Hepatocyte (in vitro differentiated cells): ENCODE measurements at regions not wholly inside any gene's neighbourhood (a gene's known extent, or its start where the extent isn't known, plus 50 kb on each side); places are given as distances from the start of the nearest gene placed in this dataset.

Experiments used
- DNase-seq: peaks from one replicate; pipeline ENCODE4 v3.0.0-alpha.2; 2016; ENCODE audit warnings: low spot score
- H2AFZ ChIP-seq: fragments of 200-600 bp; sonication (generic); 2 replicates; pipeline ENCODE4 v1.6.0; 2016; ENCODE audit warnings: antibody characterized with exemption, mild to moderate bottlenecking
- H3K27ac ChIP-seq: fragments of 200-600 bp; sonication (generic); 2 replicates; pipeline ENCODE4 v1.5.1; 2016; ENCODE audit warnings: mild to moderate bottlenecking
- H3K27me3 ChIP-seq: fragments of 200-600 bp; sonication (generic); 2 replicates; pipeline ENCODE4 v1.6.1; 2016
- H3K36me3 ChIP-seq: fragments of 200-600 bp; sonication (generic); replicated peaks from 2 replicates; pipeline ENCODE4 v1.5.1; 2016; ENCODE audit warnings: low read depth; ENCODE audit not compliant: insufficient read depth
- H3K4me1 ChIP-seq: fragments of 200-600 bp; sonication (generic); 2 replicates; pipeline ENCODE4 v1.5.1; 2016; ENCODE audit warnings: mild to moderate bottlenecking, moderate library complexity; ENCODE audit not compliant: insufficient read depth
- H3K4me2 ChIP-seq: fragments of 200-600 bp; sonication (generic); 2 replicates; pipeline ENCODE4 v1.6.0; 2016
- H3K4me3 ChIP-seq: fragments of 200-600 bp; sonication (generic); 2 replicates; pipeline ENCODE4 v1.5.1; 2016; ENCODE audit warnings: mild to moderate bottlenecking
- H3K79me2 ChIP-seq: fragments of 200-600 bp; sonication (generic); 2 replicates; pipeline ENCODE4 v1.6.0; 2017; ENCODE audit warnings: mild to moderate bottlenecking
- H3K9me2 ChIP-seq: fragments of 200-600 bp; sonication (generic); replicated peaks from 2 replicates; pipeline ENCODE4 v1.6.0; 2017; ENCODE audit warnings: mild to moderate bottlenecking; ENCODE audit not compliant: insufficient read depth
- H3K9me3 ChIP-seq: fragments of 200-600 bp; sonication (generic); 2 replicates; pipeline ENCODE4 v1.5.1; 2016; ENCODE audit warnings: low read depth, mild to moderate bottlenecking
- H4K20me1 ChIP-seq: fragments of 200-600 bp; sonication (generic); 2 replicates; pipeline ENCODE4 v1.6.0; 2016; ENCODE audit warnings: mild to moderate bottlenecking; ENCODE audit not compliant: insufficient read depth, poor library complexity, severe bottlenecking
- EZH2 ChIP-seq: fragments of 200-600 bp; sonication (generic); IDR thresholded peaks from 2 replicates; pipeline ENCODE4 v1.6.1; 2016; ENCODE audit warnings: antibody characterized with exemption, mild to moderate bottlenecking, borderline replicate concordance
- EZH2phosphoT487 ChIP-seq: fragments of 200-600 bp; sonication (generic); IDR thresholded peaks from one replicate; pipeline ENCODE4 v1.6.1; 2018; ENCODE audit warnings: antibody characterized with exemption, mild to moderate bottlenecking, low read depth, moderate library complexity; ENCODE audit not compliant: unreplicated experiment, severe bottlenecking
- WGBS: methylation state at CpG from one replicate; pipeline ENCODE4 v1.1.6; 2016; ENCODE audit warnings: low lambda C conversion rate; ENCODE audit errors: missing lambda C conversion rate; 5-methylcytosine and 5-hydroxymethylcytosine counted together
- TF ChIP-seq, protein P1 (sequence below): fragments of 200-600 bp; sonication (generic); IDR thresholded peaks from 2 replicates; pipeline ENCODE4 v1.5.1; 2016; ENCODE audit warnings: antibody characterized with exemption, mild to moderate bottlenecking; ENCODE audit not compliant: poor library complexity

DNA sequence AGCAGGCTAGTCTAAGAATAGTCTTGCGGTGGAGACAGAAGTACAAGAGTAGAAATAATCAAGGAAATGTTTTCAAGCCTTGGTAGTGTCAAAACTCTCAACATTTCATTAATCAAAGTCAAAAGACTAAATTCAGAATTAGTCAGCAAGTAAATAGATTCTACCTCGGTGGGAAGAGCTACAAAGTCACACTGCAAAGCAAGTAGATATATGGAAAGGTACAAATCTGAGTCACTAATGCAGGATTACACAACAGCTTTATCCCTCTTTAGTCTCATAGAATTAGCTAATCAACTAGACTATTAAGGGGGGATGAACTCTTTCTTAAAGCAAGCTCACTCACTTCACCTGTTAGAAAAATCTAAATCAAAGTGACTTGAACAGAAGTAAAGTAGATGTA is 568.7 kb upstream of the CNTNAP5 start:
- WGBS, result 91% methylated on average over 2 of the region's 2 CpGs
- H3K4me2 ChIP-seq, result no peak overlapping the region

DNA sequence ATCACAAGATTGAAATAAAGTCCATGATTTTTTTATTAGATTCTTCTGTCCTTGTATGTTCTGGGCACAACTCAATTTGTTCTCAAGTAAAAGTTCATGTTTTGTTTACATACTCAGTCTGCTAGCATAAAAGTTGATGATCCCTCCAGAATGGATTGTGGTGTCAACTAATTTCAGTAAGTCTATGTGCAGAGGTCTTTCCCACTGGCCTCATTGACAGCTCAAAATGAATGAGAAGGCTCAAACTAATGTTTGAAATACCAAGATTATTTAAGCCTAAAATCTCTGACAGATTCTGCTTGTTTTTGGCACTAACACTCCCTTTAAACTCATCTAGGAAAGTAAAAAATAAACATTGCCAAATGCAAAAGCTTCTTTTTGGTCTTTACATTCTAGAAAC is 561.2 kb upstream of the CNTNAP5 start:
- TF ChIP-seq, protein P1, sequence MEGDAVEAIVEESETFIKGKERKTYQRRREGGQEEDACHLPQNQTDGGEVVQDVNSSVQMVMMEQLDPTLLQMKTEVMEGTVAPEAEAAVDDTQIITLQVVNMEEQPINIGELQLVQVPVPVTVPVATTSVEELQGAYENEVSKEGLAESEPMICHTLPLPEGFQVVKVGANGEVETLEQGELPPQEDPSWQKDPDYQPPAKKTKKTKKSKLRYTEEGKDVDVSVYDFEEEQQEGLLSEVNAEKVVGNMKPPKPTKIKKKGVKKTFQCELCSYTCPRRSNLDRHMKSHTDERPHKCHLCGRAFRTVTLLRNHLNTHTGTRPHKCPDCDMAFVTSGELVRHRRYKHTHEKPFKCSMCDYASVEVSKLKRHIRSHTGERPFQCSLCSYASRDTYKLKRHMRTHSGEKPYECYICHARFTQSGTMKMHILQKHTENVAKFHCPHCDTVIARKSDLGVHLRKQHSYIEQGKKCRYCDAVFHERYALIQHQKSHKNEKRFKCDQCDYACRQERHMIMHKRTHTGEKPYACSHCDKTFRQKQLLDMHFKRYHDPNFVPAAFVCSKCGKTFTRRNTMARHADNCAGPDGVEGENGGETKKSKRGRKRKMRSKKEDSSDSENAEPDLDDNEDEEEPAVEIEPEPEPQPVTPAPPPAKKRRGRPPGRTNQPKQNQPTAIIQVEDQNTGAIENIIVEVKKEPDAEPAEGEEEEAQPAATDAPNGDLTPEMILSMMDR, result no peak

More for the DNA sequence above, 568.7 kb upstream of the CNTNAP5 start:
- TF ChIP-seq, protein P1, result no peak
- no peak for TF ChIP-seq EZH2phosphoT487
- TF ChIP-seq EZH2, result no peak
- H2AFZ ChIP-seq, result no peak overlapping the region
- H3K4me1 ChIP-seq, result no peaks in the 10 kb centered on the region
- H3K27ac ChIP-seq, result no peak overlapping the region
- DNase-seq, result no peak
- H3K9me2 ChIP-seq, result no peaks in the 10 kb centered on the region
- no peaks in the 10 kb centered on the region for H3K36me3 ChIP-seq
- no peaks in the 10 kb centered on the region for H4K20me1 ChIP-seq
- no peaks in the 10 kb centered on the region for H3K27me3 ChIP-seq
- H3K79me2 ChIP-seq, result no peaks in the 10 kb centered on the region
- no peaks in the 10 kb centered on the region for H3K9me3 ChIP-seq
- H3K4me3 ChIP-seq, result no peak overlapping the region

DNA sequence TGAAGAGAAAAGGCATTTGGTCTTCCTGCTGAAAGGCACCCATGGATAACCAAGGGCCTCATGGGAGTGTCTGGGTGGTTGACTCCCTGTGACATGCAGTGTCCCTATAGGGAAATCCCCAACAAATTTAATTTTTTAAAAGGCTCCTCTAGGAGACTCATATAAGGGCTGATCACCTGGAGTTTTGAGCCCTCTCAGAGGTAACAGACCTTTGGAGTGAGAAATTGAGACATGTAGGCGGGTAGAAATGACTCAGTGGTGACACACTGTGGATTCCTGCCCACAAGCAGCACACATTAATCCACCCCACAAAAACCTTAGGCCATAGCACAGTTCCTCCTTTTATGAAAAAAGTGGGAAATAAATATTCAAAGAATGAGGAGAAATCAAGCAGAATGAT is 557.0 kb upstream of the CNTNAP5 start:
- Histone ChIP-seq H3K27ac (no peak overlapping the region), H3K36me3 (no peaks in the 10 kb centered on the region), H3K9me2 (no peaks in the 10 kb centered on the region), H3K79me2 (no peaks in the 10 kb centered on the region), H3K4me2 (no peak overlapping the region), H3K27me3 (no peaks in the 10 kb centered on the region), H3K9me3 (no peaks in the 10 kb centered on the region), H3K4me1 (no peaks in the 10 kb centered on the region), H4K20me1 (no peaks in the 10 kb centered on the region), H2AFZ (no peak overlapping the region), H3K4me3 (no peak overlapping the region)
- 0% methylated on average over 1 of the region's 1 CpG for WGBS
- TF ChIP-seq EZH2 (no peak), EZH2phosphoT487 (no peak)
- DNase-seq, result no peak

More for the DNA sequence above, 561.2 kb upstream of the CNTNAP5 start:
- H3K27me3 ChIP-seq, result no peaks in the 10 kb centered on the region
- H3K79me2 ChIP-seq, result no peaks in the 10 kb centered on the region
- H3K36me3 ChIP-seq, result no peaks in the 10 kb centered on the region
- no peak overlapping the region for H3K27ac ChIP-seq
- no peak overlapping the region for H3K4me2 ChIP-seq
- no peaks in the 10 kb centered on the region for H3K9me3 ChIP-seq
- no peaks in the 10 kb centered on the region for H4K20me1 ChIP-seq
- no peak for DNase-seq
- H3K4me3 ChIP-seq, result no peak overlapping the region
- no peak overlapping the region for H2AFZ ChIP-seq
- H3K4me1 ChIP-seq, result no peaks in the 10 kb centered on the region
- no peaks in the 10 kb centered on the region for H3K9me2 ChIP-seq

DNA sequence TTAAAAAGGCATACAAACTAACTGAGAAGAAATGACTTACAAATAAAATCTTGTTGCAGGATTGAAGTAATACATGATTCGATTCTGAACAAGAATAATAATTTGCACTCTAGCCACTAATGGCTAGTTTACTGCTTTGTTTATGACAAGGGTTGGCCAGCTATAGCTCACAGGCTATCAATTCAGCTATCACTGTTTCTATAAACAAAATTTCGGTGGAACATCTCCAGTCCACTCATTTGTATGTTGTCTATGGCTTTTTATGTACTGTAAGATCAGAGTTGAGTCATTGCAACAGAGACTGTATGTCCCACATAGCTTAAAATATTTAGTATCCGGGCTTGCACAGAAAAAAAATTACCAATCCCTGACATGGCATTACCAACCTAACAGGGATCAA is 543.7 kb upstream of the CNTNAP5 start:
- WGBS, result 65% methylated on average over 3 of the region's 3 CpGs
- no peak overlapping the region for H3K4me3 ChIP-seq
- H3K36me3 ChIP-seq, result no peaks in the 10 kb centered on the region
- no peaks in the 10 kb centered on the region for H3K79me2 ChIP-seq
- H3K27ac ChIP-seq, result no peak overlapping the region
- TF ChIP-seq EZH2 (no peak), EZH2phosphoT487 (no peak)
- TF ChIP-seq, protein P1, result no peak
- H2AFZ ChIP-seq, result no peak overlapping the region
- H4K20me1 ChIP-seq, result no peaks in the 10 kb centered on the region
- H3K27me3 ChIP-seq, result no peaks in the 10 kb centered on the region
- no peaks in the 10 kb centered on the region for H3K9me3 ChIP-seq
- H3K9me2 ChIP-seq, result no peaks in the 10 kb centered on the region
- no peak for DNase-seq
- H3K4me1 ChIP-seq, result no peaks in the 10 kb centered on the region
- H3K4me2 ChIP-seq, result no peak overlapping the region
